H1 (cell line): ENCODE measurements at regions not wholly inside any gene's neighbourhood (a gene's known extent, or its start where the extent isn't known, plus 50 kb on each side); places are given as distances from the start of the nearest gene placed in this dataset.

ENCODE experiments used
- CTCF ChIA-PET: fragments of 300-600 bp; sonication (Branson Sonifier 250); formaldehyde crosslinking; loops from one replicate; lab custom pipeline; 2021; ENCODE audit not compliant: partially characterized antibody; lab: Charles Lee
- POLR2A ChIA-PET: fragments of 300-600 bp; sonication (Branson Sonifier 250); formaldehyde crosslinking; loops from one replicate; lab custom pipeline; 2021; ENCODE audit warnings: inconsistent platforms; ENCODE audit not compliant: partially characterized antibody; lab: Charles Lee
- DNase-seq, 2 experiments: peaks; one replicate each; pipeline versions ENCODE4 v3.0.0 to v3.0.0-alpha.2; 2010 to 2022; ENCODE audit warnings: low spot score in 2 of 2, low read depth in 1 of 2, mixed read lengths in 1 of 2
- FAIRE-seq: peaks from 2 replicates; lab custom pipeline; 2011; peaks lifted over from hg19 to GRCh38; lab: Jason Lieb, UNC
- H2AFZ ChIP-seq: 2 replicates; pipeline ENCODE4 v1.8.1; 2012; ENCODE audit warnings: low read length, inconsistent platforms
- H2AK5ac ChIP-seq: 2 replicates; pipeline ENCODE4 v1.6.1; 2013; ENCODE audit warnings: low read depth, low read length
- H2BK120ac ChIP-seq: replicated peaks from 2 replicates; pipeline ENCODE3; 2013; ENCODE audit warnings: low read depth, low read length, inconsistent platforms
- H2BK12ac ChIP-seq: 2 replicates; pipeline ENCODE4 v1.6.1; 2013; ENCODE audit warnings: low read depth, low read length
- H2BK15ac ChIP-seq: 2 replicates; pipeline ENCODE4 v1.6.1; 2013; ENCODE audit warnings: low read length
- H2BK20ac ChIP-seq: 2 replicates; pipeline ENCODE4 v1.6.1; 2013; ENCODE audit warnings: low read length
- H2BK5ac ChIP-seq: 2 replicates; pipeline ENCODE4 v1.6.1; 2013; ENCODE audit warnings: low read depth, low read length
- H3K14ac ChIP-seq: 2 replicates; pipeline ENCODE4 v1.6.1; 2013; ENCODE audit warnings: inconsistent platforms; ENCODE audit not compliant: insufficient read length
- H3K18ac ChIP-seq: 2 replicates; pipeline ENCODE4 v1.6.1; 2013; ENCODE audit warnings: low read length; ENCODE audit errors: extremely low read depth
- H3K23ac ChIP-seq: 2 replicates; pipeline ENCODE4 v1.6.1; 2013; ENCODE audit warnings: inconsistent platforms; ENCODE audit not compliant: insufficient read length
- H3K23me2 ChIP-seq: 2 replicates; pipeline ENCODE4 v1.6.1; 2013; ENCODE audit warnings: low read depth, low read length
- H3K27ac ChIP-seq: 2 replicates; pipeline ENCODE4 v1.6.1; 2011; ENCODE audit warnings: low read depth, low read length, inconsistent platforms
- H3K27me3 ChIP-seq, 4 experiments: replicated peaks in 1 of 4; 1 replicate in 1 of 4; 2 replicates in 3 of 4; pipeline versions ENCODE4 v1.6.1 to v1.8.1; 2011 to 2013; ENCODE audit warnings: low read length in 3 of 4, mild to moderate bottlenecking in 3 of 4, inconsistent platforms in 2 of 4, mixed read lengths in 2 of 4, moderate library complexity in 1 of 4; ENCODE audit not compliant: control insufficient read depth in 3 of 4, insufficient read depth in 3 of 4; ENCODE audit errors: extremely low read depth in 1 of 4
- H3K36me3 ChIP-seq, 4 experiments: 2 replicates each; pipeline versions ENCODE4 v1.6.1 to v1.8.1; 2011 to 2013; ENCODE audit warnings: mild to moderate bottlenecking in 4 of 4, low read length in 3 of 4, moderate library complexity in 2 of 4, control low read depth in 1 of 4, inconsistent platforms in 1 of 4; ENCODE audit not compliant: insufficient read depth in 4 of 4, control insufficient read depth in 2 of 4
- H3K4ac ChIP-seq: replicated peaks from 2 replicates; pipeline ENCODE3; 2013; ENCODE audit warnings: low read length, low read depth, mixed read lengths, inconsistent platforms; ENCODE audit not compliant: insufficient read length
- H3K4me1 ChIP-seq, 4 experiments: replicated peaks in 1 of 4; 1 replicate in 1 of 4; 2 replicates in 3 of 4; pipeline versions ENCODE4 v1.6.1 to v1.8.1; 2011 to 2013; ENCODE audit warnings: low read length in 3 of 4, inconsistent platforms in 2 of 4, mixed read lengths in 1 of 4; ENCODE audit not compliant: insufficient read depth in 4 of 4, control insufficient read depth in 3 of 4
- H3K4me2 ChIP-seq, 2 experiments: 2 replicates each; pipeline versions ENCODE4 v1.6.1 to v1.8.1; 2011 to 2013; ENCODE audit warnings: low read depth in 2 of 2, low read length in 2 of 2, control low read depth in 1 of 2, inconsistent platforms in 1 of 2, mild to moderate bottlenecking in 1 of 2; ENCODE audit not compliant: insufficient read depth in 1 of 2
- H3K4me3 ChIP-seq, 4 experiments: fragments of 200-600, 300-600 bp in 1 of 4; sonication (generic), shearing (Covaris generic), sonication (Bioruptor Twin) in 1 of 4; 2 replicates each; pipeline versions ENCODE4 v1.5.1 to v1.8.1; 2011 to 2016; ENCODE audit warnings: low read length in 4 of 4, low read depth in 3 of 4, control low read depth in 2 of 4, inconsistent platforms in 2 of 4, mild to moderate bottlenecking in 2 of 4, mixed read lengths in 1 of 4, moderate library complexity in 1 of 4; ENCODE audit not compliant: insufficient read depth in 2 of 4; ENCODE audit errors: extremely low read depth in 1 of 4
- H3K56ac ChIP-seq: replicated peaks from 2 replicates; pipeline ENCODE3; 2013; ENCODE audit warnings: low read depth, mild to moderate bottlenecking, mixed read lengths, low read length, inconsistent platforms; ENCODE audit not compliant: insufficient read length
- H3K79me1 ChIP-seq: 2 replicates; pipeline ENCODE4 v1.6.1; 2013; ENCODE audit warnings: low read depth, low read length, control low read depth
- H3K79me2 ChIP-seq, 2 experiments: 2 replicates each; pipeline versions ENCODE4 v1.6.1 to v1.8.1; 2012 to 2013; ENCODE audit warnings: low read length in 2 of 2, mild to moderate bottlenecking in 2 of 2, inconsistent platforms in 1 of 2; ENCODE audit not compliant: insufficient read depth in 2 of 2, control insufficient read depth in 1 of 2
- H3K9ac ChIP-seq, 4 experiments: replicated peaks in 1 of 4; 1 replicate in 1 of 4; 2 replicates in 3 of 4; pipeline versions ENCODE4 v1.6.1 to v1.8.1; 2011 to 2013; ENCODE audit warnings: low read depth in 3 of 4, low read length in 3 of 4, control low read depth in 2 of 4, mild to moderate bottlenecking in 2 of 4, moderate library complexity in 2 of 4, inconsistent platforms in 1 of 4; ENCODE audit errors: extremely low read depth in 1 of 4
- H3K9me3 ChIP-seq, 2 experiments: 2 replicates each; pipeline versions ENCODE4 v1.6.1 to v1.8.1; 2012 to 2013; ENCODE audit warnings: mild to moderate bottlenecking in 2 of 2, moderate library complexity in 2 of 2, control low read depth in 1 of 2, inconsistent platforms in 1 of 2, low read depth in 1 of 2, low read length in 1 of 2, mixed read lengths in 1 of 2; ENCODE audit not compliant: insufficient read depth in 2 of 2
- H4K20me1 ChIP-seq, 2 experiments: replicated peaks in 1 of 2; 2 replicates each; pipeline versions ENCODE3 to v1.8.1; 2011 to 2013; ENCODE audit warnings: inconsistent platforms in 2 of 2, low read length in 2 of 2, mild to moderate bottlenecking in 1 of 2; ENCODE audit not compliant: insufficient read depth in 2 of 2, control insufficient read depth in 1 of 2
- H4K5ac ChIP-seq: 2 replicates; pipeline ENCODE4 v1.6.1; 2013; ENCODE audit warnings: low read length, low read depth, mixed read lengths, inconsistent platforms; ENCODE audit not compliant: insufficient read length
- H4K8ac ChIP-seq: 2 replicates; pipeline ENCODE4 v1.8.0; 2013; ENCODE audit warnings: mild to moderate bottlenecking, moderate library complexity, low read length, inconsistent platforms; ENCODE audit not compliant: insufficient read depth; ENCODE audit errors: extremely low read depth
- H4K91ac ChIP-seq: replicated peaks from 2 replicates; pipeline ENCODE3; 2013; ENCODE audit warnings: low read length, mixed read lengths, inconsistent platforms; ENCODE audit not compliant: insufficient read length
- ATF2 ChIP-seq: IDR thresholded peaks from 2 replicates; pipeline ENCODE4 v1.6.1; 2012; ENCODE audit warnings: low read length, inconsistent platforms
- BCL11A ChIP-seq, 2 experiments: IDR thresholded peaks; one replicate each; pipeline ENCODE4 v1.6.1; 2011; ENCODE audit warnings: low read depth in 2 of 2, low read length in 2 of 2, mild to moderate bottlenecking in 2 of 2
- CHD1 ChIP-seq: IDR thresholded peaks from 2 replicates; pipeline ENCODE4 v1.6.1; 2012; ENCODE audit warnings: low read depth, low read length, improper control_type of control experiment
- EGR1 ChIP-seq: IDR thresholded peaks from 2 replicates; pipeline ENCODE4 v1.6.1; 2011; ENCODE audit warnings: low read depth, low read length, borderline replicate concordance
- EP300 ChIP-seq, 2 experiments: IDR thresholded peaks; 1 replicate in 1 of 2; 2 replicates in 1 of 2; pipeline ENCODE4 v1.6.1; 2011 to 2012; ENCODE audit warnings: low read depth in 2 of 2, low read length in 2 of 2, mild to moderate bottlenecking in 2 of 2, borderline replicate concordance in 1 of 2, inconsistent platforms in 1 of 2, moderate library complexity in 1 of 2
- GABPA ChIP-seq: IDR thresholded peaks from 2 replicates; pipeline ENCODE4 v1.6.1; 2011; ENCODE audit warnings: mild to moderate bottlenecking, low read length, moderate library complexity, borderline replicate concordance; ENCODE audit not compliant: insufficient read depth
- GTF2F1 ChIP-seq: IDR thresholded peaks from 2 replicates; pipeline ENCODE4 v1.6.1; 2012; ENCODE audit warnings: low read depth, low read length, improper control_type of control experiment, borderline replicate concordance
- KDM4A ChIP-seq: IDR thresholded peaks from one replicate; pipeline ENCODE4 v1.7.1; 2012; ENCODE audit warnings: low read depth, mild to moderate bottlenecking, moderate library complexity, low read length, inconsistent platforms; ENCODE audit not compliant: severe bottlenecking
- MAFK ChIP-seq: IDR thresholded peaks from 2 replicates; pipeline ENCODE4 v1.6.1; 2012; ENCODE audit warnings: low read depth, mild to moderate bottlenecking, improper control_type of control experiment, low read length
- SIRT6 ChIP-seq: IDR thresholded peaks from one replicate; pipeline ENCODE4 v1.7.1; 2012; ENCODE audit warnings: low read length, inconsistent platforms
- SIX5 ChIP-seq: IDR thresholded peaks from 2 replicates; pipeline ENCODE4 v1.6.1; 2011; ENCODE audit warnings: mild to moderate bottlenecking, low read depth, low read length
- SP2 ChIP-seq: IDR thresholded peaks from 2 replicates; pipeline ENCODE4 v1.6.1; 2012; ENCODE audit warnings: mild to moderate bottlenecking, low read length, inconsistent platforms
- SRF ChIP-seq: IDR thresholded peaks from 2 replicates; pipeline ENCODE4 v1.6.1; 2011; ENCODE audit warnings: mild to moderate bottlenecking, low read depth, low read length, moderate library complexity
- TEAD4 ChIP-seq: IDR thresholded peaks from 2 replicates; pipeline ENCODE4 v1.6.1; 2012; ENCODE audit warnings: low read depth, low read length, inconsistent platforms, mixed read lengths
- WGBS, 2 experiments: shearing (Covaris generic) in 1 of 2; methylation state at CpG; one replicate each; pipeline versions ENCODE4 v1.1.6 to v1.1.7; 2013 to 2015; ENCODE audit warnings: low lambda C conversion rate in 2 of 2, mixed read lengths in 2 of 2, inconsistent platforms in 1 of 2, low coverage in 1 of 2, missing lambda C conversion rate in 1 of 2; ENCODE audit not compliant: insufficient replicate concordance in 2 of 2, insufficient coverage in 1 of 2, insufficient read length in 1 of 2; ENCODE audit errors: extremely low coverage in 1 of 2, missing lambda C conversion rate in 1 of 2; 5-methylcytosine and 5-hydroxymethylcytosine counted together

- Histone ChIP-seq H2BK120ac (no peak overlapping the region), H2BK15ac (no peak overlapping the region), H3K79me2 (no peaks in the 10 kb centered on the region), H3K9me3 (no peaks in the 10 kb centered on the region), H3K4ac (no peak overlapping the region), H3K27me3 (no peaks in the 10 kb centered on the region), H3K23ac (no peak overlapping the region), H3K23me2 (no peaks in the 10 kb centered on the region), H2BK20ac (no peak overlapping the region), H3K4me3 (no peak overlapping the region), H2BK5ac (no peak overlapping the region), H4K91ac (no peak overlapping the region), H3K18ac (no peak overlapping the region), H3K79me1 (no peaks in the 10 kb centered on the region), H3K56ac (no peak overlapping the region), H3K9ac (no peak overlapping the region), H4K8ac (no peak overlapping the region), H3K36me3 (no peaks in the 10 kb centered on the region), H3K4me2 (no peak overlapping the region), H2BK12ac (no peak overlapping the region), H3K27ac (no peak overlapping the region), H4K20me1 (no peaks in the 10 kb centered on the region), H4K5ac (no peak overlapping the region), H2AFZ (no peak overlapping the region; the same call in 1 of the 2 replicates), H3K4me1 (no peaks in the 10 kb centered on the region), H3K14ac (no peak overlapping the region), H2AK5ac (no peak overlapping the region)
- WGBS, 2 experiments = 92% methylated on average over 5 of the region's 5 CpGs; no CpG with 5 or more reads in 1 of the 2 experiments
- ChIA-PET POLR2A (interaction anchor here (0.7 to 1.5 kb wide), 2 partner anchors 140 to 590 kb away, joined by 3 read pairs; partner anchors contain the start of gene DHX9), CTCF (interaction anchor here (0.7 to 2.9 kb wide), 6 partner anchors 15 to 163 kb away, joined by 3 to 7 read pairs (median 4); no protein-coding TSS in a partner anchor)
- no peak for FAIRE-seq
- DNase-seq = no peak
- TF ChIP-seq EP300 (IDR thresholded peaks at IDR 0.05; ENCODE audit: borderline replicate concordance in 1 of 2, low read depth in 2 of 2, low read length in 2 of 2) = no peak
- no peak for TF ChIP-seq SIX5
- no peak for TF ChIP-seq SIRT6
- no peak for TF ChIP-seq GABPA
- no peak for TF ChIP-seq EGR1
- TF ChIP-seq BCL11A (IDR thresholded peaks at IDR 0.05; ENCODE audit: low read depth in 2 of 2, low read length in 2 of 2) = no peak
- TF ChIP-seq SRF = no peak
- no peak for TF ChIP-seq GTF2F1
- no peak for TF ChIP-seq SP2
- no peak for TF ChIP-seq MAFK
- no peak for TF ChIP-seq ATF2
- no peak for TF ChIP-seq KDM4A
- no peak for TF ChIP-seq CHD1
- no peak for TF ChIP-seq TEAD4
These were observed 142.9 kb downstream of the GLUL start for GRCh38 chr1:182248721-182249120.
